HG03342 (cell line): ENCODE measurements at regions not wholly inside any gene's neighbourhood (a gene's known extent, or its start where the extent isn't known, plus 50 kb on each side); places are given as distances from the start of the nearest gene placed in this dataset.
A peak's percentile ranks its signal among the peaks of the same experiment; 100 is the strongest.

ENCODE experiments used
- ATAC-seq: cut with Tn5 transposase; IDR thresholded peaks from one replicate; pipeline ENCODE4 v1.9.1; 2021; ENCODE audit warnings: mild to moderate bottlenecking, moderate library complexity; ENCODE audit not compliant: unreplicated experiment

- no peak for ATAC-seq
These were observed 331.6 kb upstream of the NR2F2 start for GRCh38 chr15:95998935-95999334.

GRCh38 chr15:96002890-96003859, 327.3 kb upstream of the NR2F2 start:
- ATAC-seq, result no peak

- no peak for ATAC-seq
These were observed 324.6 kb upstream of the NR2F2 start for GRCh38 chr15:96005906-96006305.

- no peak for ATAC-seq
These were observed 319.4 kb upstream of the NR2F2 start for GRCh38 chr15:96011136-96011535.

GRCh38 chr15:96014939-96015338, 315.6 kb upstream of the NR2F2 start:
- ATAC-seq, result no peak

GRCh38 chr15:96019114-96019513, 311.4 kb upstream of the NR2F2 start:
- no peak for ATAC-seq

GRCh38 chr15:96020133-96020532, 310.4 kb upstream of the NR2F2 start:
- no peak for ATAC-seq

- ATAC-seq, result no peak
These were observed 309.7 kb upstream of the NR2F2 start for GRCh38 chr15:96020797-96021196.

GRCh38 chr15:96023081-96023480, 307.4 kb upstream of the NR2F2 start:
- ATAC-seq, result no peak

GRCh38 chr15:96027501-96027900, 303.0 kb upstream of the NR2F2 start:
- no peak for ATAC-seq

- ATAC-seq, result no peak
These were observed 301.9 kb upstream of the NR2F2 start for GRCh38 chr15:96028620-96029019.

GRCh38 chr15:96029172-96029571, 301.3 kb upstream of the NR2F2 start:
- no peak for ATAC-seq

- ATAC-seq, result no peak
These were observed 298.9 kb upstream of the NR2F2 start for GRCh38 chr15:96031426-96032110.

GRCh38 chr15:96035091-96035490, 295.4 kb upstream of the NR2F2 start:
- ATAC-seq, result no peak

- no peak for ATAC-seq
These were observed 294.9 kb upstream of the NR2F2 start for GRCh38 chr15:96035635-96036034.

GRCh38 chr15:96037584-96037983, 292.9 kb upstream of the NR2F2 start:
- ATAC-seq, result peak; percentile 61

- ATAC-seq, result no peak
These were observed 292.4 kb upstream of the NR2F2 start for GRCh38 chr15:96038131-96038530.

GRCh38 chr15:96038650-96039049, 291.9 kb upstream of the NR2F2 start:
- ATAC-seq, result no peak

- ATAC-seq, result no peak
These were observed 288.3 kb upstream of the NR2F2 start for GRCh38 chr15:96041982-96042733.

GRCh38 chr15:96042734-96043224, 287.7 kb upstream of the NR2F2 start:
- peak; percentile 82 for ATAC-seq

- no peak for ATAC-seq
These were observed 286.8 kb upstream of the NR2F2 start for GRCh38 chr15:96043591-96044171.
